SU-DHL-6 (cell line): ENCODE measurements at regions not wholly inside any gene's neighbourhood (a gene's known extent, or its start where the extent isn't known, plus 50 kb on each side); places are given as distances from the start of the nearest gene placed in this dataset.

ENCODE experiments used
- H2AFZ ChIP-seq: fragments of 200-600 bp; sonication (generic); 2 replicates; pipeline ENCODE4 v1.6.1; 2014; ENCODE audit warnings: low read depth, mild to moderate bottlenecking, moderate library complexity, mixed read lengths, antibody characterized with exemption, low read length; ENCODE audit not compliant: severe bottlenecking
- H3F3A ChIP-seq: fragments of 200-600 bp; shearing (Covaris generic); 2 replicates; pipeline ENCODE4 v1.6.0; 2016; ENCODE audit warnings: antibody characterized with exemption, mild to moderate bottlenecking; ENCODE audit not compliant: insufficient read depth
- H3K27ac ChIP-seq: fragments of 200-600 bp; sonication (generic); 2 replicates; pipeline ENCODE4 v1.5.1; 2016; ENCODE audit warnings: low read depth, mild to moderate bottlenecking, low read length, moderate library complexity, mixed read lengths
- H3K27me3 ChIP-seq: fragments of 200-600 bp; sonication (generic), shearing (Covaris generic); 2 replicates; pipeline ENCODE4 v1.6.0; 2014; ENCODE audit warnings: mild to moderate bottlenecking, low read length
- H3K36me3 ChIP-seq: fragments of 200-600 bp; sonication (generic); 2 replicates; pipeline ENCODE4 v1.6.1; 2014; ENCODE audit warnings: mild to moderate bottlenecking, low read length, mixed read lengths
- H3K4me2 ChIP-seq: fragments of 300-600, 200-600 bp; shearing (Covaris generic), sonication (generic); 2 replicates; pipeline ENCODE4 v1.6.0; 2014; ENCODE audit warnings: low read length, low read depth, mild to moderate bottlenecking; ENCODE audit not compliant: poor library complexity, severe bottlenecking
- H3K4me3 ChIP-seq: fragments of 200-600 bp; sonication (generic); 2 replicates; pipeline ENCODE4 v1.5.1; 2014; ENCODE audit warnings: antibody characterized with exemption, low read length, mild to moderate bottlenecking, mixed read lengths; ENCODE audit not compliant: insufficient read depth, poor library complexity, severe bottlenecking
- H3K79me2 ChIP-seq: fragments of 200-600 bp; sonication (generic); 2 replicates; pipeline ENCODE4 v1.6.1; 2014; ENCODE audit warnings: mild to moderate bottlenecking, low read length, moderate library complexity; ENCODE audit not compliant: insufficient read depth
- H3K9ac ChIP-seq: fragments of 200-600 bp; sonication (generic); 2 replicates; pipeline ENCODE4 v1.7.0; 2014; ENCODE audit warnings: mild to moderate bottlenecking, low read length
- H3K9me2 ChIP-seq: fragments of 200-600 bp; sonication (generic); replicated peaks from 2 replicates; pipeline ENCODE4 v1.6.1; 2014; ENCODE audit warnings: low read length; ENCODE audit not compliant: insufficient read depth
- H3K9me3 ChIP-seq: fragments of 200-600 bp; sonication (generic); 2 replicates; pipeline ENCODE4 v1.6.1; 2014; ENCODE audit warnings: low read length, mixed read lengths; ENCODE audit not compliant: insufficient read depth
- H4K20me1 ChIP-seq: fragments of 200-600 bp; sonication (generic); 2 replicates; pipeline ENCODE4 v1.6.1; 2014; ENCODE audit warnings: low read depth, mild to moderate bottlenecking, antibody characterized with exemption, low read length, moderate library complexity, mixed read lengths
- EZH2phosphoT487 ChIP-seq: fragments of 200-600 bp; sonication (generic), shearing (Covaris generic); conservative IDR thresholded peaks from 2 replicates; pipeline ENCODE4 v1.6.1; 2018; ENCODE audit warnings: mild to moderate bottlenecking, antibody characterized with exemption, low read length, moderate library complexity, mixed read lengths
- TF ChIP-seq, protein P1 (sequence below): fragments of 200-600 bp; sonication (generic); IDR thresholded peaks from one replicate; pipeline ENCODE4 v1.5.1; 2017; ENCODE audit warnings: antibody characterized with exemption, mild to moderate bottlenecking, low read length, moderate library complexity; ENCODE audit not compliant: insufficient read depth, poor library complexity, severe bottlenecking

DNA sequence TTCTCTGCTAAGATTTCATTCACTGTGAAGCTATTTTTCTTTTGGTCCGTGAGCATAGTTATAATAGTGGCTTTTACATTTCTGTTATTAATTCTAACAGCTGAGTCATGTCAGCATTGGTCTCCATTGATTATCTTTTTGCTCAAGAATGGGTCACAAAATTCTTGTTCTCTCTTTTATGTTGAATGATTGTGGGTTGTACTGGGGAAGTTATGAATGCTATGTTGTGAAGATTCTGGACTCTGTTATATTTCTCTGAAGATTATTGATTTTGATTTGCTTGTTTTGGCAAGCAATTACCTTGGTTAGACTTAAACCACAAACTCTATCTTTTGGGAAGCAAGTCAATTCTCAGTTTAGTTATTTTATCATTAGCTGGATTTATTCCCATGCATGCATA, 98.8 kb downstream of the IRX5 start:
- Histone ChIP-seq H2AFZ (no peak overlapping the region), H3K27ac (no peak overlapping the region), H3K9me2 (no peaks in the 10 kb centered on the region), H3F3A (no peaks in the 10 kb centered on the region), H3K9me3 (no peaks in the 10 kb centered on the region), H3K27me3 (no peaks in the 10 kb centered on the region), H3K9ac (no peak overlapping the region), H3K4me3 (no peak overlapping the region), H3K4me2 (no peak overlapping the region), H3K36me3 (no peaks in the 10 kb centered on the region), H4K20me1 (no peaks in the 10 kb centered on the region), H3K79me2 (no peaks in the 10 kb centered on the region)
- TF ChIP-seq, protein P1, sequence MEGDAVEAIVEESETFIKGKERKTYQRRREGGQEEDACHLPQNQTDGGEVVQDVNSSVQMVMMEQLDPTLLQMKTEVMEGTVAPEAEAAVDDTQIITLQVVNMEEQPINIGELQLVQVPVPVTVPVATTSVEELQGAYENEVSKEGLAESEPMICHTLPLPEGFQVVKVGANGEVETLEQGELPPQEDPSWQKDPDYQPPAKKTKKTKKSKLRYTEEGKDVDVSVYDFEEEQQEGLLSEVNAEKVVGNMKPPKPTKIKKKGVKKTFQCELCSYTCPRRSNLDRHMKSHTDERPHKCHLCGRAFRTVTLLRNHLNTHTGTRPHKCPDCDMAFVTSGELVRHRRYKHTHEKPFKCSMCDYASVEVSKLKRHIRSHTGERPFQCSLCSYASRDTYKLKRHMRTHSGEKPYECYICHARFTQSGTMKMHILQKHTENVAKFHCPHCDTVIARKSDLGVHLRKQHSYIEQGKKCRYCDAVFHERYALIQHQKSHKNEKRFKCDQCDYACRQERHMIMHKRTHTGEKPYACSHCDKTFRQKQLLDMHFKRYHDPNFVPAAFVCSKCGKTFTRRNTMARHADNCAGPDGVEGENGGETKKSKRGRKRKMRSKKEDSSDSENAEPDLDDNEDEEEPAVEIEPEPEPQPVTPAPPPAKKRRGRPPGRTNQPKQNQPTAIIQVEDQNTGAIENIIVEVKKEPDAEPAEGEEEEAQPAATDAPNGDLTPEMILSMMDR = no peak
- no peak for TF ChIP-seq EZH2phosphoT487

DNA sequence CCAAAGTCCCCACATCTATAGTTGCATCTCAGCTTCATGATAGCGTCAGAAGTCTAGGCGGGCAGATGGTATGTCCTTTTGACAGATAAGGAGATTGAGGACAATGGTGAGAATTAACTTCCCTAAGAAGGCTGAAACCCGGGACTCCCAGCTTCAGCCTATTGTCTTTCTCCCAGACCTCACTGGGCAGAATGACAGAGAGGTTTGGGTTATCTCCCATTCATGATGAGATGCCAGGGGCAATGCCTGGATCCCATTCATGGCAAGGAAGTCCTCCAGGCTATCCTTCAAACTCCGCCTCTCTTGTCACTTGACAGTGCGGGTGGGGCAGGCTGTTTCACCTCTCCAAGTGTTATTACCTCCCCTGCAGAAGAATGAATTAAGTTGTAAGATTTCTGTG, 100.3 kb downstream of the IRX5 start:
- Histone ChIP-seq H3K79me2 (no peaks in the 10 kb centered on the region), H3K27ac (no peak overlapping the region), H3K27me3 (no peaks in the 10 kb centered on the region), H4K20me1 (no peaks in the 10 kb centered on the region), H3K36me3 (no peaks in the 10 kb centered on the region), H3F3A (no peaks in the 10 kb centered on the region), H3K9me2 (no peaks in the 10 kb centered on the region), H3K4me3 (no peak overlapping the region), H3K4me2 (no peak overlapping the region), H3K9ac (no peak overlapping the region), H3K9me3 (no peaks in the 10 kb centered on the region), H2AFZ (no peak overlapping the region)
- TF ChIP-seq, protein P1 = no peak
- no peak for TF ChIP-seq EZH2phosphoT487

DNA sequence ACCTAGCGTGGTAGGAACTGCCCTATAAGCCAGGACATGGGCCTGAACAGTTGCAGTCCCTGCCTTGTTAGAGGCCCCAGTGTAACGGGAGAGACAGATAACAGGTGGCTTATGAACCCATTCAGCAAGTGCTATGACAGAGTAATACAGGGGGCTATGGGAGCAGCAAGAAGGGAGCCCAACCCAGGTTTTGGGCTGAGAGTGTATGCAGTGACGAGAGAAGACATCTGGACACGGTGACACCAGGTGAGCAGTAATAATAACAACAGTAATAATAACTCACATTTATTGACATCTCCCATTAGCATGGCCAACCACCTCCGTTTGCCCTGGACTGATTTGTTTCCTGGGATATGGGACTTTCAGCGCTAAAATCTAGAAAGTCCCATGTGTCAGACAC, 100.8 kb downstream of the IRX5 start:
- no peaks in the 10 kb centered on the region for H4K20me1 ChIP-seq
- H3K36me3 ChIP-seq = no peaks in the 10 kb centered on the region
- no peak overlapping the region for H3K9ac ChIP-seq
- H3K9me3 ChIP-seq = no peaks in the 10 kb centered on the region
- H3K9me2 ChIP-seq = no peaks in the 10 kb centered on the region
- H2AFZ ChIP-seq = no peak overlapping the region
- no peaks in the 10 kb centered on the region for H3F3A ChIP-seq
- H3K27me3 ChIP-seq = no peaks in the 10 kb centered on the region
- H3K79me2 ChIP-seq = no peaks in the 10 kb centered on the region
- H3K4me2 ChIP-seq = no peak overlapping the region
- no peak overlapping the region for H3K27ac ChIP-seq
- no peak overlapping the region for H3K4me3 ChIP-seq
- TF ChIP-seq, protein P1 = no peak
- no peak for TF ChIP-seq EZH2phosphoT487
